ENCODE measurements at regions not wholly inside any gene's neighbourhood (a gene's known extent, or its start where the extent isn't known, plus 50 kb on each side); places are given as distances from the start of the nearest gene placed in this dataset.
A peak's percentile ranks its signal among the peaks of the same experiment; 100 is the strongest.

DNA sequence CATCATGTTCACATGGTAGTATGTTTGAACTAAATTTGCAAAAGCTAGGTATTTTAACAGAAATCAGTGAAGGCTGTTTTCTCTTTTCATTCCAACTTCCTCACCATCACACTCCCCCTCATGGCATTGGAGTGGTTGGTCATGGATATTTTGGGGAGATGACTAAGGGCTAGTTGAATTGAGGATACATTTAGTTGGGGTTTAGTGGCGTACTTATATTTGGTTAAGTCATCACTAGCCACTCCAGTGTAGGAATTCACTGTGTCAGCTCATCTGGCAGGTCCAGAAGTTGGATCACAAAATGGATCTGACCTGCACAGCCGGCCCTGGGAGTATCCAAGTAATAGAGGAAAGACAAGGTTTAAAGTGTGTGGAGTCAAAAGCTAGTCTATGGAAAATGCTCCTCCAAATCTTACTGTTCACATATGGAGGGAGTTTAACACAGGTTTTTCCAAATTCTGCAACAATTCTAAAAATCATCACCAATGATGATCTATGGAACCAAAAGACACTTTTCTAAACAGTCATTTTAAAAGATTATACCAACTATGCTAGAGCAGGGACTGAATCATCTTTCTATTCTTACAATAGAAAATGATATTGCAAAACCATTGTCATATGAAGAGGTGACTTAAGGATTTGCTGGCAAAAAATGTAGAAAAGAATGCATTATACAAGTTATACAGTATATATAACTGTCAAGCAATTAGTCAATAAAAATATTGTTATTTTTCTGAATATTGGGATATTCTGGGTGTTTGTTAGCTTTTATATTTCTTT lies 247.8 kb upstream of the PEX5L start:
- no peak for DNase-seq (ENCODE audit: low spot score)

DNA sequence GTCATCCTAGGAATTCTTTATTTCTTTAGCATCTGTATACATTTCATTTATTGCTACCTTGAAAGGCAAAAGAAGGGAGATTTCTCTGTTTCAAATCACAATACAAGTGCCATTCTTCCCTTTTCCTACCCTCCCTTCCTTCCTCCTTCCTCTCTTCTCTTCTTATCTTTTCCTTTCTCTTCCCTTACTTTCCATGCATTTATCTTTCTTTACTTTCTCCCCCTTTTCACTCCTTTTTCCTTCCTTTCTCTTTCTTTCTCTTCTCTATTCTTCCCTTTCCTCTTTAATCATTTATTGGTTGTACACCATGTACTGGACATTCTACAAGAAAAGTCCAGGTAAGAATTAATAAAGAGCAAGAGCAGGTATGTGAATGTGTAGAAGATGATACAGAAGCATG lies 251.0 kb upstream of the PEX5L start:
- no peak for DNase-seq (ENCODE audit: low spot score)

DNA sequence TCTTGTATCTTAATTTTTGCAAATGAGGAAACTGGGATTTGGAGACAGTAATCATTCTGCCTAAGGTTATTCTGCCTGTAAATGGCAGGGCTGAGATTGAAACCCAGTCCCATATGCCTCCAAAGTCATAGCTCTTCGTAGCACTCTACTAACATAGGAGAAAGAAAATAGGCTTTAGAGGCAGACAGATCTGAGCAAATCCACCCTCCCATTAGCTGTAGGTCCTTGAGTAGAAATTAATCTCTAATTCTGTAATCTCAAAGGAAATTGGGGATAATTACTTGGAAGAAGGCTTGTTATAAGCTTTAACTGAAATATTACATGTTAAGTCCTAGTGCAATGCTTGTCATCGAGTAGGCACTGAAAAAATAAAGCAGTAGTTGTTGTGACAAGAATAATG lies 252.1 kb upstream of the PEX5L start:
- DNase-seq (ENCODE audit: low spot score) = no peak

DNA sequence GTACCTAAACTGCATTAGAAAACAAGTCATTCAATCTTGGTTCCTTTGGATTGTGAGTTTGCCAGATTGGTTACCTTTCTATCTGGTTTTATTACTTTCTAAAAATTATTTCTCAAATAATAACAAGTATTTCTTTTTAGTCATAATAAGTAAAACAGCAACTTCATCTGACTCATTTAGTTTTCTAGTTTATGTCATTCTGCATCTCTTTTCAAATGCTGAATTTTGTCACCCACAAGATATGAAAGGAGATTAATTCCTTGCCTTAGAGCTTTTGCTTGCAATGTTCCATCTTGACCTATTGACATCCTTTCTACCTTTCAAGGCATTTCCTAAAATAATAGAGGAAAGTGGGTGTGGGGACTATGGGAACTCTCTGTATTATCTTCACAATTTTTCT lies 253.6 kb upstream of the PEX5L start:
- no peak for DNase-seq (ENCODE audit: low spot score)

DNA sequence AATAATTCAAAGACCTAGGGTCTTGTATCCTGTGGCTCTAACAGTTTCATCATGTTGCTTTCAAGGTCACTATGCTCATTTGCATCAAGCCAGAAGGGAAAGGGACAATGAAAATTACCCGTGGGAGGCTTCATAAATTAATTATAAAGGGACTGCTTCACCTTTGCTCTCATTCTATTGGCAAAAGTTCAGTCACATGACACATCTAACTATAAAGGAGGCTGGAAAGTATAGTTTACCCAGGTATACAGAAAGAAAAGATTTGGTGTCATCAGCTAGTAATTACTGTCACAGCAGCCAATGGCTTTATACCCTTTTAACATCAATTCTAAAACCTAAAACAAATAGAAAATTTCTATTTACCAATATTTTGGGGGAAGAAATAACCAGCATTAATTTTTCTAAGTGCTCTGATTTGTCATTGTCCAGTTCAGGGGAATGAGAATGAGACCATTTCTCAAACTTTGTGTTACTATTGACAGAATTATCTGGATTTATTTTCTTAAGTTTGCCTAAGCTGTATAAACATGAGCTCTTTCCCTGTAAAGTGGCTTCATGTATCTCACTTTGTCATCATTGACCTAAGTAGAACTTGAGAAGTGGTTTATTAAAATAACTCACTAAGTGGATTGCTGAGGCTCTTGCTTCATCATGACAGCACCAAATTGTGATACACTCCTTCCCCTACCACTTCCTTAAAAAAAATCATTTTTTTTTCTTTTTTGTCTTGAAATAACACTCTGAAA lies 257.7 kb upstream of the PEX5L start:
- DNase-seq (ENCODE audit: low spot score) = no peak

DNA sequence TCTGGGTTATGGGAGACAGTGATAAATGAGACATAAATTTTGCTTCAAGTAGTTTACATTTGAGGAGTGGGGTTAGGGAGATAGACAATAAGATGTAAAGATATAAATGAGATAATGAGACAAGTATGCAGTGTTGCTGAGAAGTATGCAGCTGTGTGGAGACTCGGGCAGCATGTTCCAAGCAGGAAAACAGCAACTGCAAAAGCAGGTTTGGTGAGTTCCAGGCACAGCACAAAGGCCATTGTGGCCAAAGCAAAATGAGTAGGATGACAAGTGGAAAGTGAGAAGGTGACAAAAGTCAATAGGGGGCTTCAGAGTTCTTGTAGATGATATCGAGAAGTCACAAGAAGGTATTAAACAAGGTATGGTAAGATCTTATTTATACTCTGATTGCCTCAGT lies 259.1 kb upstream of the PEX5L start:
- DNase-seq (ENCODE audit: low spot score) = no peak

DNA sequence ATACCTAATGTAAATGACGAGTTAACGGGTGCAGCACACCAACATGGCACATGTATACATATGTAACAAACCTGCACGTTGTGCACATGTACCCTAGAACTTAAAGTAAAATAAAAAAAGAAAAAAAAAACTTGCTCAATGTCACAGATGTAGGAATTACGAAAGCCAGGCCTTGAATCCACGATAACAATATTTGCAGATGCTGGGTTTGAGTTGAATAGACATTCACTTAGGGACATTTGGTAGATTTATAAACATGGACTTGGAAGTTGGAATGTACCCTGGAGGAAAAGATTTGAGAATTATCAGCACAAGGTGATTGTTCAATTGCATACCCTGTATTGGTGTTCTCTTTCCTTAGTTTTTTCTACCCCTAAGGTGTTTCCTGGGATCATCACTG lies 260.2 kb upstream of the PEX5L start:
- no peak for DNase-seq (ENCODE audit: low spot score)

DNA sequence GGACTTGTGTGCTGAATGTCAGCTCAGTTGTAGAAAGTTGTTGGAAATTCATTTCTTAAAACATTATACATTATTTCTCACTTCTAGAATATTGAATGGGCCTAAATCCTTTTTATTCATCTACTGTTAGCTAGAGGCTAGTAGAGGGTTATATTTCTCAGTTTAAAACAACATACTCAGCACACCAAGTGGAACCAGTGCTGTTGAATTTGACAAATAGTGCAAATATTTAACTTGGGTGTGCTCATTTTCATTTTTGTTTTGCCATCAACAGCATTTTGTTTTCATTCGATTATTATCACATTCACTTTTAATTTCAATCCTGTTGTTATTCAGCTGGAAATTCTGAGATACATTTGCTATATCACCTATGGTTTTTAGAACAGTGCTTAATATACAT lies 269.4 kb upstream of the PEX5L start:
- no peak for DNase-seq (ENCODE audit: low spot score)

DNA sequence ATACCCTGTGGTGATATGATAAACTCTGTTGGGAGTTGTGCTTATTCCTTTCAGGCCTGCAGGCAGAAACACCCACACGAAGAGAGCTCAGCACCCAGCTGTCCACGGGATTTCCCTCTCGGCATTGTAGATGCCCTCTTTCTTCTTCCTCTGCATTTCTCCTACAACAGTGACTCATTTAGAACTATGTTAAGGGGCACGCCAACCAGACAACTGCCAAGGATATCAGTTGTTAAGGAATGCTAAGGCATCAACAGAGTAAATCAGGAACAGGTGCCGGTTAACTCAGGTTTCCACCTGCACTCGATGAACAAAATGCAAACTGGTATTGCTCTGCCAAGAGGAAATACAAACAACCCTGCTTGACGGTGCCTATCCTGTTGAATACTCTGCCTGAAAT lies 270.0 kb upstream of the PEX5L start:
- peak; percentile 81 for DNase-seq (ENCODE audit: low spot score)

DNA sequence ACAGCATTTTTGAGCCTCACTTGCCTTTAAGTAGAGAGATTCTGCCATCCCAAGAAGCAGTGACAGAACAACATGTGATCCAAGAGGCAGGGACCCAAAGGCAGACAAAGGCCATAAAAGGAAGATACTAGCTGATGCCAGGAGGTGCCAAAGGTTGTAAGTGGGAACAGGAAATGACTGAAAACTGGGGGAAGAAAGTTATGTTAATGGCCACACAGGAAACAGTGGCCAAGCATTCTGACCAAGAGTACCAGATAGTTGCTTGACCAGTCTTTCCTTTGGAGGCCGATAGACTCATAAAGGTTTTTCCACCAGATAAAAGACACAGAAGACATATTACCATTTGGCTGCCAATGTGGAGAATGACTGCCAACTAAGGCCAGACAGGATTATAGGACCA lies 274.5 kb upstream of the PEX5L start:
- no peak for DNase-seq (ENCODE audit: low spot score)

DNA sequence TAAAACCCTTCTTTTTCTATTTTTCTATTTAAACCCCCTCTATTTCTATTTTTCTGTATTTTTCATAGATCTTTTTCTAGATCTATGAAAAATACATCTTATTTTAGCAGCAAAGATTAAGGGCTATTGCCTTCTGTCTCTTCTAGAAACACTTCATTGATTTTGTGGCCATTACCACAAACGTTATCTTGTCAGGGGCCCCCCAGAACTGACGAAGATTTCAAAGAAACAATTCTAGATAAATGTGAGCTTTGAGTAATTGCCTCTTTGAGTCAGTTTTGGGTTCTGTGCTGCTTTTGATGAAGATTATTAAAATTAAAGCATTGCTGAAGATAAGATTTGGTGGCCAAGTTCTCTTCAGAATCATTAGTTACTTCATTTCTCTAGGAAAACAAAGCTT lies 279.6 kb upstream of the PEX5L start:
- no peak for DNase-seq (ENCODE audit: low spot score)

DNA sequence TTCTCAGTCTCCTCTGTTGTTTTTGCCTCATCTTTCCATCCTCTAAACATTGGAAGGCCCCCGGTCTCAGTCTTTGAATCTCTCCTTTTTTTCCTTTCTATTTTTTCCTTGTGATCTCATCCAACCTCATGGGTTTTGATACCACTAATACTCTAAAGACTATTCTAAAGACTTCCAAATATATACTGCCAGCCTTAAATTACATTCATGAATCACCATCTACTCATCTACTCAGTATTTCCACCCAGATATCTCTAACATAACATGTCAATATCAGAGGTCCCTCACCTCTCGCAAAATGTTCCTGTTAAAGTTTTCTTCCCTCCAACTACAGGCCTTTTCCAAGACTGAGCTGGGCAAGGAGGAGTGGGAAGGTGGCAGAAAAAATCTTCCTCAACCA lies 282.5 kb upstream of the TTC14 start:
- DNase-seq (ENCODE audit: low spot score) = no peak

DNA sequence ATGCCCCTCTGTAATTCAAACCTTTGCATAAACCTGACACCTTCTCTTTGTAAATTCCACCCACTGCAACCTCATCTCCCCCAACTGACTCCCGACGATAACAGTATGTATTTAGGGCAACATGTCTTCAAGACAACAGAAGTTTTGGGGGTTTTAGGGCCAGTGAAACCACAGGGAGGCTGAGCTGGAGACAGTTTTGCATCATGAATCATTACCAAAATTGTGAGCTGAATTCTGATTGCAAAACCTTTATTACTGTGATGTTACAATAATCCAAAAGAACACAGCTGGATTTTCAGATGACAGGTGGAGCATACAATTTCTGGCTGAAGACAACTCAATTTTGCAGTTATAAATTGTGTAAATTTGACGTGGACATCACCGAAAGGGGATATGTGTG lies 281.3 kb upstream of the TTC14 start:
- no peak for DNase-seq (ENCODE audit: low spot score)

DNA sequence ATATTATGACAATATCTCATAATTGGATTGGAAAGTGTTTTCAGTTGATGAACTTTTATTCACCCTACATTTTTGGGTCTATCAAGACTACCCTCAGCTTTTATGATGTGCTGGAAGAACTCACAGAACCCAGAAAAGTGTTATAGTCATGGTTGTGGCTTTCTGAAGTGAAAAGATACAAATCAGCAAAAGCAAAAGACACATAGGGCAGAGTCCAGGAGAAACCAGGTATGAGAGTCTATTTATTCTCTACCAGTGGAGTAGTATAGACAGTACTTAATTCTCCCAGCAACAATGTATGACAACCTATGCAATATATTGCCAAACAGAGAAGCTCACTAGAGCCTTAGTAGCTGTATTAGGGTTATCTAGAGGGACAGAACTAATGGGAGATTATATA lies 280.4 kb upstream of the TTC14 start:
- no peak for DNase-seq (ENCODE audit: low spot score)

DNA sequence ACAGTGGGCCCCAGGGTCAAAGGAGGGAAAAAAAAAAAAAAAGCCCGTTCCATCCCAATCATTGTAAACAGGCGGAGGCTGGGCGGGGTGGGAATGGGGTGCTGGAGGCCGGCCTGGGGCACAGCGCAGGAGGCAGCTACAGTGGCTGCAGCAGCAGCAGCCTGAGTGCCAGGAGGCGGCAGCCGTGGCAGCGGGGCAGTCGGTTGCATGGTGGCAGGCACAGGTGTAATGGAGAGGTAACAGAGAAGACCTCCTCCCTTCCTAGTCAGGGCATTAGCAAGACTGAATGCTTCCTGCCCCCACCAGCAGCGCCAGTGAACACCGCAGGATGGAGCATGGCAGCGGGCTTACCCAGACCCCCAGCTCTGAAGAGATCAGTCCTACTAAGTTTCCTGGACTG lies 279.1 kb upstream of the TTC14 start:
- no peak for DNase-seq (ENCODE audit: low spot score)

DNA sequence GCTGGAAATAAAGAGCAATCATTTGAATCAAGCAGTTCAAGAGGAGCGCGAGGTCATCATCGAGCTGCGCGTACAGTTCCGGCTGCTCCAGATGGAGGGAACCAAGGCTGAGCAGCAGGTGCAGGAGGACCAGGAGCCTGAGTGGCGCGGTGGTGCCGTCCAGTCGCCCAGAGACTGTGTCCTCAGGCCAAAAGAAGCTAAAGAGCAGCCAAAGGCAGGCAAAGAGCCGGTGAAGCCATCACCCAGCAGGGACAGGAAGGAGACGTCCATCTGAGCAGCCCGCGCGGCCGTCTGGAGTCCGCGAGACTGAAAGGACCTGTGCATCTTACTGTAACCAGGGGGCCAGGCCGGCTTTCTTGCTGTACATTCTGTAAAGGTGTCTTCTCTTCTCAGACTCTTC lies 277.2 kb upstream of the TTC14 start:
- no peak for DNase-seq (ENCODE audit: low spot score)

DNA sequence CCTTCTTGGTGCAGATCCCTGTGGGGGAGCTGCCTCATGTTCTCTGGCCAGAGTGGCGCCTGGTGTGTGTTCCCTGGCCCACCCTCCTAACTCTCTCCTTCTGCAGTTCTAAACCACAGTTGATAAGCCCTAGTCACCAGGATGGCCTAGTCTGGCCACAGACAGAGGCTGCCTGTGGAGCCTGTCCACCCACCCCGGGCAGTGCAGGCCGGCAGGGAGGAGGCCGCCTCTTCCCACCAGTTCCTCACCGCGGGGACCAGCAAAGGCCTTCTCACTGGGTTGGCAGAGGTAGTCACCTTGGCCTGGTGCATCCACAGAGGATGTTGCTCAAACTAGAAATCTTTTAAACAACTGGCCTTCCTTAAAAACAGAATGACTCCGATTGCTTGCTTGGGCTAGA lies 276.4 kb upstream of the TTC14 start:
- no peak for DNase-seq (ENCODE audit: low spot score)

DNA sequence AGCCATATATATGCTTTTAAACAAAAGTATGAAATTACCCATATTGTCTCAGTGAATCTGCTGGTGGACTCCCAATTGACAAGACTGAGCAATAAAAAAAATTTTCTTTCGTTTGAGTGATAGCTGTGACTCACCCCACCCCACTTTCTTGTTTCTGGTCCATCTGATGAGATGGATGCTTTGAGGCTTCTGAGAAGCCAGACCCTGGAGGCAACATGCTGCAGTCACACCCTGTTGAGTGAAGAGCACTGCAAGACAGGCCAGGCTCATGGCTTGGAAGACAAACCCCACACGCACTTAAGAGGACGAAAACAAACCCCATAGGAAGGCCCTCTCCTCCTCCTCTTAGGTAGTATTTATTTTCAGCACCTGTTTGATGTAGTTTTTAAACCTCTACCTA lies 276.0 kb upstream of the TTC14 start:
- no peak for DNase-seq (ENCODE audit: low spot score)

DNA sequence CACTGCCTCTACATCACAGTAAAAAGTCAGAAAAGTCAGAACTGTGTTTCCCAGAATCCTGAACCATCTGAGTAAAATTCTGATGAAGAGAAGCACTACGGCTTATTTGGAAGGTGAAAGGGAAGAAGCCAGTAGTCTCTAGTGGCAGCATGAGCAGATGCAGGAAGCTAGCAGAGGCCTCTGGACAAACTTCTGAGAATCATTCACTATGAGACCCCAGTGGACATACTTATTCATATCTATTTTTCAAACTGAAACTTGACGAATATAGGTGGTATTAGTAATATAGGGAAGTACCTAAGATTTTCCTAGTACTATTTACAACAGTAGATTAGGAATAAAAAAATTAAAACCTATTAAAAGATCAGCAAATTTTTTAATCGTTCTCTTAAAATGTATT lies 272.8 kb upstream of the TTC14 start:
- no peak for DNase-seq (ENCODE audit: low spot score)

DNA sequence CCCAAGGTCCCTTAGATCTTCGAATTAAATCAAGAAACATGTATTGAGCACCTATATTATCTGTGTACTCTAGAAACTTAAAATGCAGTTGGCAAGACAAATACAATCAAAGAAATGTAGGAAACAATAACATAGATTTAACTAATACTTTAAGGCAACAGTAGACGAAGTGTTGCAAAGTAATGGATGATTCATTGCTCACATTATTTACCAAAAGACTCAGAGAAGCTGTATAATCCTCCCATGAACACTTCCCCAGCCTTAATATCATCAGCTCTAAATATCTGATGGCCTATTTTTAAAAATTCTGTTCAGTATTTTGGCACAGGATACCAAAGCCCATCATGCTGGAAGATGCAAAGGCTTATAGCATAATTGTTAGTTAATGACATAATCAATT lies 272.1 kb upstream of the TTC14 start:
- no peak for DNase-seq (ENCODE audit: low spot score)

DNA sequence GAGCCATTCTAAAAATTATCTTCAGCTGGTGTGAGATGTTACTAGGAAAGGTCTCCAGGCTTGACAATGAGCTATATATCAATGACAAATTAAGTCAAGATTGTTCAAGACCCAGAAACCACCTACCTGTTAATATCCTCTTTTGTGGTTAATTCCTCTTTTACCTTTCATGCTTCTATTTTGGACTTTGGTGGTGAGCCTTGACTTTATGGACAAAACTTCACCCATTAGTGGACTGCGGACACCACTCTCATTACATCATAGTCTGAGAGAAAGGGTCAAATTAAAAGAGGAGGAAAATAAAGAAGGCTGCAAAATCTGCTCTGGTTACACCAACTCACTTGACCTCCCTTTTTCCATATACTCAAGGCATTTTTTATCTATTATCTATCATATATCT lies 271.5 kb upstream of the TTC14 start:
- no peak for DNase-seq (ENCODE audit: low spot score)

DNA sequence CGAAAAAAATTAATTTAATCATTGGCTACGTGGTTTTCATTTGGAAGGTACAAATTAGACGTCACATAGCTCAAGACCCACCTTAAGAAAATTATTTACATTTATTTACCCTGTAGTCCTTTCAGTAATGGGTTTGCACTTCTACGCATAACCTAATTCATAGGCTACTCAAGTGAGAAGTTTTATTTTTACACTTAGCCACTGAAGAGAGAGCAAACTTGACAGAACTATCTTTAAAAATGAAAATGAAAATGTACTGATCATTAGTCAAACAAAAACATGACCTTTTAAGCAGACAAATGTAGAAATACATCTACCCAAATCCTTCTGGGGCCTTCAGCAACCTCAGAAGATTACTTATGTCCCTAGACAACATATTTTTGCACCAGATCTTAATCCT lies 269.4 kb upstream of the TTC14 start:
- no peak for DNase-seq (ENCODE audit: low spot score)

DNA sequence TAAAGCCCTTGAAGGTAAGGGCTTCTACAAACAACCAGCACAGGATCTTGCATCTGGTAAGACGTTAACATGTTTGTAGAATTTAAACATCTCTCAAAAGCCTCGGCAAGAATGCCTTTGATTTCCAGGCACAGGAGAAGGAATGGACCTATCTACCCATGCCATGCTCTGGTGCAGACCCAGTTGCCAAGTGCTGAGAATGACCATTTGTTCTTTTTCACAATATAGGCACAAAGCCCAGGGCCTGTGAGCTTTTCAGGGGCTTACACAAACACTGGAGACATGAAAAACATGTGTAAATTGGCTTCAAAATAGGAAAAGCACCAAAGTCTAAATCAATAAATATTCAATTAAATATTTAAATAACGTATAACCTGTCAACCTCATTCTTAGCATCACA lies 266.9 kb upstream of the TTC14 start:
- DNase-seq (ENCODE audit: low spot score) = no peak

DNA sequence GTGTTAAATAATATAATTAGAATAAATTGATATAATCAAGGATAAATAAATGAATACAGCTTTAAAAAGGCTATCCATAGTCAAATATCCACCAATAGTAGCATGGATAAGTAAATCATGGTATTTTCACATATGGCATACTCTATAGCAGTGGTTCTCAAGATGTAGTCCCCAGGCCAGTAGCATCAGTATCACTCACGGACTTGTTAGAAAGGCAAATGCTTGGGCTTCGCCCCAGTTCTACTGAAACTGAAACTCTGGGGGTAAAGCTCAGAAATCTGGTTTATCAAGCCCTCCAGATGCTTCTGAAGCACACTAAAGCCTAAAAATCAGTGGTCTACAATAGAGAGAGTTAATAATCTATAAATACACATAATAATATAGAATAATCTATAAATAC lies 261.6 kb upstream of the TTC14 start:
- no peak for DNase-seq (ENCODE audit: low spot score)

Data from kidney tubule cell (primary cell).